ENCODE measurements at regions not wholly inside any gene's neighbourhood (a gene's known extent, or its start where the extent isn't known, plus 50 kb on each side); places are given as distances from the start of the nearest gene placed in this dataset.

- TF ChIP-seq CTCF (conservative IDR thresholded peaks at IDR 0.05) (no peak), ZFX (IDR thresholded peaks at IDR 0.05) (no peak)
These were observed 55.0 kb upstream of the ZNF644 start for GRCh38 chr1:91076834-91077233.
